CD8-positive, alpha-beta memory T cell (primary cell): ENCODE measurements at regions not wholly inside any gene's neighbourhood (a gene's known extent, or its start where the extent isn't known, plus 50 kb on each side); places are given as distances from the start of the nearest gene placed in this dataset.

Experiments used
- CTCF ChIA-PET: fragments of 350-600 bp; sonication (Branson Sonifier 250); formaldehyde crosslinking; loops from one replicate; lab custom pipeline; 2021; ENCODE audit warnings: antibody characterized with exemption; lab: Charles Lee
- POLR2A ChIA-PET: fragments of 350-600 bp; sonication (Branson Sonifier 250); formaldehyde crosslinking; loops from one replicate; lab custom pipeline; 2021; ENCODE audit warnings: antibody characterized with exemption; lab: Charles Lee
- DNase-seq, 5 donors: peaks; one replicate each; pipeline versions ENCODE4 v3.0.0 to v3.0.0-alpha.2; 2020 to 2022; ENCODE audit warnings: mixed read lengths in 1 of 5
- H3K27ac ChIP-seq: one replicate; pipeline ENCODE4 v1.7.0; 2013; ENCODE audit warnings: low read depth, mild to moderate bottlenecking, low read length, moderate library complexity
- H3K27me3 ChIP-seq: 2 replicates; pipeline ENCODE4 v1.7.0; 2013; ENCODE audit warnings: low read length, mild to moderate bottlenecking; ENCODE audit not compliant: insufficient read depth, poor library complexity, severe bottlenecking
- H3K36me3 ChIP-seq: 2 replicates; pipeline ENCODE4 v1.7.0; 2013; ENCODE audit warnings: mild to moderate bottlenecking, low read length, moderate library complexity; ENCODE audit not compliant: insufficient read depth
- H3K4me1 ChIP-seq: 2 replicates; pipeline ENCODE4 v1.7.0; 2013; ENCODE audit warnings: mild to moderate bottlenecking, low read length, moderate library complexity; ENCODE audit not compliant: insufficient read depth
- H3K4me3 ChIP-seq: 2 replicates; pipeline ENCODE4 v1.7.0; 2013; ENCODE audit warnings: mild to moderate bottlenecking, low read length
- H3K9me3 ChIP-seq: 2 replicates; pipeline ENCODE4 v1.7.0; 2013; ENCODE audit warnings: mild to moderate bottlenecking, low read length
- H3K27ac Mint-ChIP-seq, 8 donors: one replicate each; pipeline ENCODE4 v1.8.0; 2020 to 2021; ENCODE audit warnings: mixed read lengths in 8 of 8, mild to moderate bottlenecking in 6 of 8, inconsistent platforms in 3 of 8, moderate library complexity in 3 of 8
- H3K27me3 Mint-ChIP-seq, 2 donors: one replicate each; pipeline ENCODE4 v1.8.0; 2020 to 2021; ENCODE audit warnings: mixed read lengths in 2 of 2, mild to moderate bottlenecking in 1 of 2, moderate library complexity in 1 of 2
- H3K36me3 Mint-ChIP-seq, 3 donors: one replicate each; pipeline ENCODE4 v1.8.0; 2020 to 2021; ENCODE audit warnings: mixed read lengths in 3 of 3, inconsistent platforms in 1 of 3, mild to moderate bottlenecking in 1 of 3
- H3K4me1 Mint-ChIP-seq, 3 donors: one replicate each; pipeline ENCODE4 v1.8.0; 2020 to 2021; ENCODE audit warnings: mixed read lengths in 3 of 3, inconsistent platforms in 1 of 3, mild to moderate bottlenecking in 1 of 3
- H3K4me3 Mint-ChIP-seq, 7 donors: one replicate each; pipeline ENCODE4 v1.8.0; 2020 to 2021; ENCODE audit warnings: mixed read lengths in 7 of 7, mild to moderate bottlenecking in 6 of 7, moderate library complexity in 4 of 7, inconsistent platforms in 2 of 7
- H3K9me3 Mint-ChIP-seq, 5 donors: one replicate each; pipeline ENCODE4 v1.8.0; 2020 to 2022; ENCODE audit warnings: mixed read lengths in 5 of 5, mild to moderate bottlenecking in 3 of 5, moderate library complexity in 2 of 5, inconsistent platforms in 1 of 5

GRCh38 chr19:31906111-31906871 lies 439.1 kb upstream of the ZNF507 start:
- ChIA-PET CTCF (no interaction called here), POLR2A (no interaction called here)
- H3K4me3 Mint-ChIP-seq = no peak overlapping the region
- no peaks in the 10 kb centered on the region for H3K27me3 ChIP-seq
- H3K27ac ChIP-seq = no peak overlapping the region
- peaks cover 0 to 2% (median 0%) of the 10 kb centered on the region in 3 donors for H3K4me1 Mint-ChIP-seq
- no peaks in the 10 kb centered on the region for H3K36me3 Mint-ChIP-seq
- H3K27ac Mint-ChIP-seq = no peak overlapping the region
- no peak for DNase-seq
- no peaks in the 10 kb centered on the region for H3K4me1 ChIP-seq
- peaks cover 0 to 1% of the 10 kb centered on the region in 2 donors for H3K27me3 Mint-ChIP-seq
- no peaks in the 10 kb centered on the region for H3K36me3 ChIP-seq
- H3K9me3 Mint-ChIP-seq = peaks cover 0 to 3% (median 1%) of the 10 kb centered on the region in 5 donors
- H3K9me3 ChIP-seq = no peaks in the 10 kb centered on the region
- H3K4me3 ChIP-seq = no peak overlapping the region

GRCh38 chr19:31907661-31908060 lies 437.7 kb upstream of the ZNF507 start:
- peaks cover 0 to 2% (median 0%) of the 10 kb centered on the region in 3 donors for H3K4me1 Mint-ChIP-seq
- no peak overlapping the region for H3K4me3 Mint-ChIP-seq
- Histone ChIP-seq H3K36me3 (no peaks in the 10 kb centered on the region), H3K4me3 (no peak overlapping the region), H3K4me1 (no peaks in the 10 kb centered on the region), H3K27ac (no peak overlapping the region), H3K9me3 (no peaks in the 10 kb centered on the region), H3K27me3 (no peaks in the 10 kb centered on the region)
- H3K9me3 Mint-ChIP-seq = peaks cover 0 to 3% (median 1%) of the 10 kb centered on the region in 5 donors
- H3K27ac Mint-ChIP-seq = no peak overlapping the region
- H3K36me3 Mint-ChIP-seq = no peaks in the 10 kb centered on the region
- no peak for DNase-seq
- ChIA-PET POLR2A (no interaction called here), CTCF (no interaction called here)
- H3K27me3 Mint-ChIP-seq = peaks cover 0 to 1% of the 10 kb centered on the region in 2 donors

GRCh38 chr19:31908080-31908479 lies 437.3 kb upstream of the ZNF507 start:
- H3K9me3 ChIP-seq = no peaks in the 10 kb centered on the region
- ChIA-PET POLR2A (no interaction called here), CTCF (no interaction called here)
- no peak for DNase-seq
- H3K9me3 Mint-ChIP-seq = peaks cover 0 to 3% (median 0%) of the 10 kb centered on the region in 5 donors
- no peaks in the 10 kb centered on the region for H3K27me3 Mint-ChIP-seq
- peaks cover 0 to 2% (median 0%) of the 10 kb centered on the region in 3 donors for H3K4me1 Mint-ChIP-seq
- H3K27me3 ChIP-seq = no peaks in the 10 kb centered on the region
- H3K36me3 ChIP-seq = no peaks in the 10 kb centered on the region
- H3K4me3 ChIP-seq = no peak overlapping the region
- no peak overlapping the region for H3K27ac ChIP-seq
- H3K36me3 Mint-ChIP-seq = no peaks in the 10 kb centered on the region
- no peaks in the 10 kb centered on the region for H3K4me1 ChIP-seq
- H3K27ac Mint-ChIP-seq = no peak overlapping the region
- no peak overlapping the region for H3K4me3 Mint-ChIP-seq

- no peaks in the 10 kb centered on the region for H3K9me3 ChIP-seq
- H3K27me3 ChIP-seq = no peaks in the 10 kb centered on the region
- H3K4me1 ChIP-seq = no peaks in the 10 kb centered on the region
- no peak overlapping the region for H3K4me3 ChIP-seq
- no peaks in the 10 kb centered on the region for H3K36me3 ChIP-seq
- H3K27me3 Mint-ChIP-seq = no peaks in the 10 kb centered on the region
- peaks cover 0 to 2% (median 0%) of the 10 kb centered on the region in 3 donors for H3K4me1 Mint-ChIP-seq
- DNase-seq = no peak
- H3K9me3 Mint-ChIP-seq = peaks cover 0 to 3% (median 0%) of the 10 kb centered on the region in 5 donors
- H3K27ac Mint-ChIP-seq = no peak overlapping the region
- H3K4me3 Mint-ChIP-seq = no peak overlapping the region
- no peak overlapping the region for H3K27ac ChIP-seq
- ChIA-PET CTCF (no interaction called here), POLR2A (no interaction called here)
- H3K36me3 Mint-ChIP-seq = no peaks in the 10 kb centered on the region
Measured at GRCh38 chr19:31908496-31909225, 436.7 kb upstream of the ZNF507 start.

- Mint-ChIP-seq H3K27me3 (no peaks in the 10 kb centered on the region), H3K9me3 (peaks cover 0 to 3% (median 0%) of the 10 kb centered on the region in 5 donors)
Measured at GRCh38 chr19:31910224-31910623, 435.2 kb upstream of the ZNF507 start.

GRCh38 chr19:31911577-31911976 lies 433.8 kb upstream of the ZNF507 start:
- H3K27me3 Mint-ChIP-seq = no peaks in the 10 kb centered on the region
- CTCF ChIA-PET = no interaction called here
- H3K9me3 Mint-ChIP-seq = peaks cover 0 to 1% (median 0%) of the 10 kb centered on the region in 5 donors

More at GRCh38 chr19:31910224-31910623, 435.2 kb upstream of the ZNF507 start:
- Histone ChIP-seq H3K4me3 (no peak overlapping the region), H3K9me3 (no peaks in the 10 kb centered on the region), H3K27ac (no peak overlapping the region), H3K4me1 (no peaks in the 10 kb centered on the region), H3K36me3 (no peaks in the 10 kb centered on the region), H3K27me3 (no peaks in the 10 kb centered on the region)
- CTCF ChIA-PET = no interaction called here
- no peak overlapping the region for H3K4me3 Mint-ChIP-seq
- POLR2A ChIA-PET = no interaction called here
- H3K27ac Mint-ChIP-seq = no peak overlapping the region
- no peak for DNase-seq
- H3K4me1 Mint-ChIP-seq = peaks cover 0 to 2% (median 0%) of the 10 kb centered on the region in 3 donors
- no peaks in the 10 kb centered on the region for H3K36me3 Mint-ChIP-seq

GRCh38 chr19:31913103-31913661 lies 432.2 kb upstream of the ZNF507 start:
- no peaks in the 10 kb centered on the region for H3K36me3 ChIP-seq
- POLR2A ChIA-PET = no interaction called here
- H3K36me3 Mint-ChIP-seq = no peaks in the 10 kb centered on the region
- CTCF ChIA-PET = no interaction called here
- H3K4me1 Mint-ChIP-seq = no peaks in the 10 kb centered on the region
- no peak overlapping the region for H3K4me3 Mint-ChIP-seq
- no peaks in the 10 kb centered on the region for H3K9me3 ChIP-seq
- H3K27me3 ChIP-seq = no peaks in the 10 kb centered on the region
- H3K9me3 Mint-ChIP-seq = peaks cover 0 to 1% (median 0%) of the 10 kb centered on the region in 5 donors
- H3K27ac ChIP-seq = no peak overlapping the region
- H3K27me3 Mint-ChIP-seq = no peaks in the 10 kb centered on the region
- DNase-seq = no peak
- H3K4me1 ChIP-seq = no peaks in the 10 kb centered on the region
- no peak overlapping the region for H3K27ac Mint-ChIP-seq
- no peak overlapping the region for H3K4me3 ChIP-seq

More at GRCh38 chr19:31911577-31911976, 433.8 kb upstream of the ZNF507 start:
- no peak overlapping the region for H3K27ac ChIP-seq
- no peaks in the 10 kb centered on the region for H3K9me3 ChIP-seq
- no peaks in the 10 kb centered on the region for H3K27me3 ChIP-seq
- H3K4me1 Mint-ChIP-seq = no peaks in the 10 kb centered on the region
- no peak for DNase-seq
- POLR2A ChIA-PET = no interaction called here
- no peak overlapping the region for H3K4me3 ChIP-seq
- H3K36me3 Mint-ChIP-seq = no peaks in the 10 kb centered on the region
- no peak overlapping the region for H3K4me3 Mint-ChIP-seq
- no peak overlapping the region for H3K27ac Mint-ChIP-seq
- no peaks in the 10 kb centered on the region for H3K4me1 ChIP-seq
- no peaks in the 10 kb centered on the region for H3K36me3 ChIP-seq

- CTCF ChIA-PET = no interaction called here
- no peak for DNase-seq
- H3K27me3 Mint-ChIP-seq = peaks cover 0 to 4% of the 10 kb centered on the region in 2 donors
Measured at GRCh38 chr19:31930401-31930800, 415.0 kb upstream of the ZNF507 start.

More at GRCh38 chr19:31930401-31930800, 415.0 kb upstream of the ZNF507 start:
- no peak overlapping the region for H3K27ac Mint-ChIP-seq
- no peaks in the 10 kb centered on the region for H3K36me3 ChIP-seq
- no peaks in the 10 kb centered on the region for H3K4me1 Mint-ChIP-seq
- POLR2A ChIA-PET = no interaction called here
- no peaks in the 10 kb centered on the region for H3K36me3 Mint-ChIP-seq
- no peaks in the 10 kb centered on the region for H3K4me1 ChIP-seq
- H3K4me3 ChIP-seq = no peak overlapping the region
- H3K9me3 ChIP-seq = no peaks in the 10 kb centered on the region
- H3K27ac ChIP-seq = no peak overlapping the region
- H3K9me3 Mint-ChIP-seq = peaks cover 0 to 8% (median 2%) of the 10 kb centered on the region in 5 donors
- no peaks in the 10 kb centered on the region for H3K27me3 ChIP-seq
- no peak overlapping the region for H3K4me3 Mint-ChIP-seq
